Prostate gland (tissue), 2 donors: ENCODE measurements at regions not wholly inside any gene's neighbourhood (a gene's known extent, or its start where the extent isn't known, plus 50 kb on each side); places are given as distances from the start of the nearest gene placed in this dataset.
"Not testable (repeated sequence)": the region's sequence is repeated elsewhere in the genome, so short reads cannot be mapped to it uniquely, and the experiment has no call there.

Experiments
- POLR2A ChIP-seq: fragments of 450-650 bp; IDR thresholded peaks from one replicate; pipeline ENCODE4 v1.6.1; 2016; ENCODE audit warnings: antibody characterized with exemption, mild to moderate bottlenecking
- TF ChIP-seq, protein P1 (sequence below), 4 experiments: fragments of 200-600 bp in 2 of 4; fragments of 450-650 bp in 2 of 4; sonication (generic) in 2 of 4; IDR thresholded peaks; 1 replicate in 3 of 4; 2 replicates in 1 of 4; pipeline ENCODE4 v1.5.1; 2016 to 2019; ENCODE audit warnings: antibody characterized with exemption in 4 of 4, mild to moderate bottlenecking in 2 of 4, moderate library complexity in 2 of 4

- not testable (repeated sequence) for TF ChIP-seq POLR2A
- TF ChIP-seq, protein P1, sequence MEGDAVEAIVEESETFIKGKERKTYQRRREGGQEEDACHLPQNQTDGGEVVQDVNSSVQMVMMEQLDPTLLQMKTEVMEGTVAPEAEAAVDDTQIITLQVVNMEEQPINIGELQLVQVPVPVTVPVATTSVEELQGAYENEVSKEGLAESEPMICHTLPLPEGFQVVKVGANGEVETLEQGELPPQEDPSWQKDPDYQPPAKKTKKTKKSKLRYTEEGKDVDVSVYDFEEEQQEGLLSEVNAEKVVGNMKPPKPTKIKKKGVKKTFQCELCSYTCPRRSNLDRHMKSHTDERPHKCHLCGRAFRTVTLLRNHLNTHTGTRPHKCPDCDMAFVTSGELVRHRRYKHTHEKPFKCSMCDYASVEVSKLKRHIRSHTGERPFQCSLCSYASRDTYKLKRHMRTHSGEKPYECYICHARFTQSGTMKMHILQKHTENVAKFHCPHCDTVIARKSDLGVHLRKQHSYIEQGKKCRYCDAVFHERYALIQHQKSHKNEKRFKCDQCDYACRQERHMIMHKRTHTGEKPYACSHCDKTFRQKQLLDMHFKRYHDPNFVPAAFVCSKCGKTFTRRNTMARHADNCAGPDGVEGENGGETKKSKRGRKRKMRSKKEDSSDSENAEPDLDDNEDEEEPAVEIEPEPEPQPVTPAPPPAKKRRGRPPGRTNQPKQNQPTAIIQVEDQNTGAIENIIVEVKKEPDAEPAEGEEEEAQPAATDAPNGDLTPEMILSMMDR (IDR thresholded peaks at IDR 0.05): not testable (repeated sequence)
Observed at GRCh38 chr2:91568391-91569338, 2877.2 kb downstream of the RPIA start.
